H9 (cell line): ENCODE measurements at regions not wholly inside any gene's neighbourhood (a gene's known extent, or its start where the extent isn't known, plus 50 kb on each side); places are given as distances from the start of the nearest gene placed in this dataset.

Experiments
- DNase-seq: peaks from one replicate; pipeline ENCODE4 v3.0.0-alpha.2; 2017
- H2AFZ ChIP-seq: one replicate; pipeline ENCODE4 v1.6.1; 2013; ENCODE audit warnings: mild to moderate bottlenecking, low read length, control low read depth, moderate library complexity
- H2AK5ac ChIP-seq: 2 replicates; pipeline ENCODE4 v1.6.1; 2013; ENCODE audit warnings: low read length, control low read depth, mixed read lengths; ENCODE audit not compliant: insufficient read length
- H2BK120ac ChIP-seq: one replicate; pipeline ENCODE4 v1.6.1; 2013; ENCODE audit warnings: low read depth, mild to moderate bottlenecking, low read length, control low read depth, inconsistent platforms; ENCODE audit not compliant: poor library complexity, severe bottlenecking
- H2BK12ac ChIP-seq: 2 replicates; pipeline ENCODE4 v1.6.1; 2013; ENCODE audit warnings: low read length, control low read depth, mixed read lengths, low read depth; ENCODE audit not compliant: insufficient read length
- H2BK15ac ChIP-seq: 2 replicates; pipeline ENCODE4 v1.6.1; 2013; ENCODE audit warnings: low read depth, low read length, control low read depth
- H2BK20ac ChIP-seq: one replicate; pipeline ENCODE4 v1.6.1; 2013; ENCODE audit warnings: low read depth, mild to moderate bottlenecking, low read length, control low read depth, inconsistent platforms; ENCODE audit not compliant: poor library complexity, severe bottlenecking
- H2BK5ac ChIP-seq: 2 replicates; pipeline ENCODE4 v1.6.1; 2013; ENCODE audit warnings: low read length, control low read depth, mixed read lengths; ENCODE audit not compliant: insufficient read length
- H3K14ac ChIP-seq: 2 replicates; pipeline ENCODE4 v1.6.1; 2013; ENCODE audit warnings: low read length, control low read depth; ENCODE audit not compliant: insufficient read depth
- H3K18ac ChIP-seq: 2 replicates; pipeline ENCODE4 v1.6.1; 2013; ENCODE audit warnings: low read depth, mild to moderate bottlenecking, mixed read lengths, low read length, control low read depth; ENCODE audit not compliant: insufficient read length
- H3K23ac ChIP-seq: 2 replicates; pipeline ENCODE4 v1.6.1; 2013; ENCODE audit warnings: low read length, control low read depth, mixed read lengths, low read depth; ENCODE audit not compliant: insufficient read length
- H3K23me2 ChIP-seq: 2 replicates; pipeline ENCODE4 v1.6.1; 2013; ENCODE audit warnings: low read depth, mild to moderate bottlenecking, mixed read lengths, low read length, control low read depth; ENCODE audit not compliant: insufficient read length, poor library complexity, severe bottlenecking
- H3K27ac ChIP-seq: 2 replicates; pipeline ENCODE4 v1.5.1; 2013; ENCODE audit warnings: low read length, control low read depth, mixed read lengths, low read depth; ENCODE audit not compliant: insufficient read length
- H3K27me3 ChIP-seq: 2 replicates; pipeline ENCODE4 v1.6.1; 2013; ENCODE audit warnings: low read length, control low read depth, inconsistent platforms; ENCODE audit not compliant: insufficient read depth
- H3K4ac ChIP-seq: 2 replicates; pipeline ENCODE4 v1.6.1; 2013; ENCODE audit warnings: low read depth, mild to moderate bottlenecking, control low read depth, inconsistent platforms, low read length, moderate library complexity
- H3K4me1 ChIP-seq: 2 replicates; pipeline ENCODE4 v1.6.1; 2013; ENCODE audit warnings: low read length, control low read depth, inconsistent platforms; ENCODE audit not compliant: insufficient read depth
- H3K4me2 ChIP-seq: 2 replicates; pipeline ENCODE4 v1.6.1; 2013; ENCODE audit warnings: low read length, control low read depth, mixed read lengths; ENCODE audit not compliant: insufficient read length, insufficient read depth
- H3K56ac ChIP-seq: 2 replicates; pipeline ENCODE4 v1.6.1; 2013; ENCODE audit warnings: low read depth, mild to moderate bottlenecking, mixed read lengths, low read length, control low read depth; ENCODE audit not compliant: insufficient read length
- H3K79me1 ChIP-seq: 2 replicates; pipeline ENCODE4 v1.6.1; 2013; ENCODE audit warnings: low read depth, mild to moderate bottlenecking, moderate library complexity, low read length, control low read depth, inconsistent platforms; ENCODE audit not compliant: insufficient read depth, poor library complexity, severe bottlenecking
- H3K79me2 ChIP-seq: 2 replicates; pipeline ENCODE4 v1.6.1; 2013; ENCODE audit warnings: low read length, control low read depth, inconsistent platforms; ENCODE audit not compliant: insufficient read depth
- H3K9ac ChIP-seq: 2 replicates; pipeline ENCODE4 v1.6.1; 2013; ENCODE audit warnings: low read length, control low read depth, mixed read lengths; ENCODE audit not compliant: insufficient read length; ENCODE audit errors: extremely low read depth
- H3K9me3 ChIP-seq: one replicate; pipeline ENCODE4 v1.6.1; 2013; ENCODE audit warnings: low read depth, low read length, inconsistent platforms; ENCODE audit not compliant: control insufficient read depth
- H3T11ph ChIP-seq: one replicate; pipeline ENCODE4 v1.6.1; 2013; ENCODE audit warnings: mild to moderate bottlenecking, low read length, control low read depth, inconsistent platforms
- H4K20me1 ChIP-seq: one replicate; pipeline ENCODE4 v1.6.1; 2013; ENCODE audit not compliant: control insufficient read depth, insufficient read length, insufficient read depth
- H4K5ac ChIP-seq: 2 replicates; pipeline ENCODE4 v1.6.1; 2013; ENCODE audit warnings: low read depth, mild to moderate bottlenecking, mixed read lengths, low read length, control low read depth; ENCODE audit not compliant: insufficient read length
- H4K8ac ChIP-seq: replicated peaks from 2 replicates; pipeline ENCODE4 v1.6.1; 2013; ENCODE audit warnings: low read length, control low read depth, mixed read lengths, low read depth; ENCODE audit not compliant: insufficient read length
- H4K91ac ChIP-seq: 2 replicates; pipeline ENCODE4 v1.6.1; 2013; ENCODE audit warnings: low read depth, mild to moderate bottlenecking, moderate library complexity, mixed read lengths, low read length, control low read depth; ENCODE audit not compliant: insufficient read length
- H3K27ac Mint-ChIP-seq, 3 experiments: 2 replicates in 2 of 3; 3 replicates in 1 of 3; pipeline ENCODE4 v1.8.0; 2020 to 2021; ENCODE audit warnings: mixed read lengths in 3 of 3, mild to moderate bottlenecking in 1 of 3, moderate library complexity in 1 of 3
- H3K27me3 Mint-ChIP-seq: 2 replicates; pipeline ENCODE4 v1.8.0; 2021; ENCODE audit warnings: low read depth, mild to moderate bottlenecking, moderate library complexity, mixed read lengths
- H3K36me3 Mint-ChIP-seq, 3 experiments: 2 replicates in 2 of 3; 3 replicates in 1 of 3; pipeline ENCODE4 v1.8.0; 2020 to 2021; ENCODE audit warnings: low read depth in 3 of 3, mixed read lengths in 3 of 3; ENCODE audit not compliant: insufficient read depth in 1 of 3
- H3K4me1 Mint-ChIP-seq, 2 experiments: 2 replicates each; pipeline ENCODE4 v1.8.0; 2020; ENCODE audit warnings: mixed read lengths in 2 of 2
- H3K4me3 Mint-ChIP-seq, 2 experiments: 2 replicates in 1 of 2; 3 replicates in 1 of 2; pipeline ENCODE4 v1.8.0; 2020 to 2021; ENCODE audit warnings: mild to moderate bottlenecking in 2 of 2, mixed read lengths in 2 of 2, moderate library complexity in 1 of 2
- H3K9me3 Mint-ChIP-seq, 2 experiments: 2 replicates in 1 of 2; 3 replicates in 1 of 2; pipeline ENCODE4 v1.8.0; 2020; ENCODE audit warnings: mild to moderate bottlenecking in 2 of 2, mixed read lengths in 2 of 2, moderate library complexity in 1 of 2
- CTCF ChIP-seq: fragments of 200-600 bp; sonication (generic); conservative IDR thresholded peaks from 3 replicates; pipeline ENCODE4 v1.8.0; 2021; ENCODE audit warnings: antibody characterized with exemption, mild to moderate bottlenecking
- WGBS: extraction: QIAGEN DNeasy Blood & Tissue Kit; methylation state at CpG from one replicate; pipeline ENCODE4 v1.1.7; 2013; ENCODE audit warnings: missing lambda C conversion rate, low lambda C conversion rate, mixed read lengths; ENCODE audit not compliant: insufficient read length; ENCODE audit errors: extremely low coverage; 5-methylcytosine and 5-hydroxymethylcytosine counted together

GRCh38 chr13:105319875-105320274, 1215.6 kb downstream of the EFNB2 start:
- no peak overlapping the region for H3K4me2 ChIP-seq
- no peak overlapping the region for H3K18ac ChIP-seq
- no peak overlapping the region for H3K4ac ChIP-seq
- Mint-ChIP-seq H3K36me3 (no peaks in the 10 kb centered on the region; a peak in 1 of 7 replicates), H3K27me3 (no peaks in the 10 kb centered on the region), H3K27ac (no peak overlapping the region), H3K9me3 (no peaks in the 10 kb centered on the region), H3K4me3 (no peak overlapping the region), H3K4me1 (no peaks in the 10 kb centered on the region)
- no peaks in the 10 kb centered on the region for H3K4me1 ChIP-seq
- no peak overlapping the region for H4K91ac ChIP-seq
- H3K23ac ChIP-seq, result no peak overlapping the region
- no peak overlapping the region for H2BK5ac ChIP-seq
- H4K20me1 ChIP-seq, result no peaks in the 10 kb centered on the region
- H2BK15ac ChIP-seq, result no peak overlapping the region
- H3K79me2 ChIP-seq, result no peaks in the 10 kb centered on the region
- H3K27me3 ChIP-seq, result no peaks in the 10 kb centered on the region
- H3K56ac ChIP-seq, result no peak overlapping the region
- H3K23me2 ChIP-seq, result no peaks in the 10 kb centered on the region
- DNase-seq, result no peak
- no peak overlapping the region for H2AFZ ChIP-seq
- TF ChIP-seq CTCF, result no peak
- no peak overlapping the region for H4K8ac ChIP-seq
- no peak overlapping the region for H2BK20ac ChIP-seq
- no peak overlapping the region for H2BK120ac ChIP-seq
- H3K27ac ChIP-seq, result no peak overlapping the region
- no peak overlapping the region for H3T11ph ChIP-seq
- no peak overlapping the region for H2AK5ac ChIP-seq
- H2BK12ac ChIP-seq, result no peak overlapping the region
- no peak overlapping the region for H4K5ac ChIP-seq
- H3K9ac ChIP-seq, result no peak overlapping the region
- no CpG with 5 or more reads among the region's 6 CpGs for WGBS
- no peaks in the 10 kb centered on the region for H3K9me3 ChIP-seq
- no peaks in the 10 kb centered on the region for H3K79me1 ChIP-seq
- H3K14ac ChIP-seq, result no peak overlapping the region
